IPS-15b (cell line): ENCODE measurements at regions not wholly inside any gene's neighbourhood (a gene's known extent, or its start where the extent isn't known, plus 50 kb on each side); places are given as distances from the start of the nearest gene placed in this dataset.

Experiments
- H3K27me3 ChIP-seq: one replicate; pipeline ENCODE4 v1.6.1; 2013; ENCODE audit warnings: low read length; ENCODE audit not compliant: control insufficient read depth, insufficient read depth
- H3K36me3 ChIP-seq: one replicate; pipeline ENCODE4 v1.6.1; 2013; ENCODE audit warnings: low read length; ENCODE audit not compliant: control insufficient read depth, insufficient read depth
- H3K4me1 ChIP-seq: one replicate; pipeline ENCODE4 v1.6.1; 2013; ENCODE audit warnings: mild to moderate bottlenecking, low read length; ENCODE audit not compliant: control insufficient read depth, insufficient read depth
- H3K4me3 ChIP-seq: one replicate; pipeline ENCODE4 v1.5.1; 2013; ENCODE audit warnings: low read depth, low read length
- H3K9ac ChIP-seq: one replicate; pipeline ENCODE4 v1.6.1; 2013; ENCODE audit warnings: low read depth, mild to moderate bottlenecking, low read length
- H3K9me3 ChIP-seq: one replicate; pipeline ENCODE4 v1.6.1; 2013; ENCODE audit warnings: mild to moderate bottlenecking, low read length; ENCODE audit not compliant: control insufficient read depth, insufficient read depth

- Histone ChIP-seq H3K27me3 (no peaks in the 10 kb centered on the region), H3K36me3 (no peaks in the 10 kb centered on the region), H3K4me3 (no peak overlapping the region), H3K4me1 (peaks cover 12% of the 10 kb centered on the region), H3K9me3 (no peaks in the 10 kb centered on the region), H3K9ac (no peak overlapping the region)
Measured at GRCh38 chr7:125661006-125661405, 731.4 kb upstream of the POT1 start.

GRCh38 chr7:125654076-125654475, 724.5 kb upstream of the POT1 start:
- Histone ChIP-seq H3K36me3 (no peaks in the 10 kb centered on the region), H3K4me1 (no peaks in the 10 kb centered on the region), H3K9me3 (no peaks in the 10 kb centered on the region), H3K27me3 (no peaks in the 10 kb centered on the region), H3K4me3 (no peak overlapping the region), H3K9ac (no peak overlapping the region)

DNA sequence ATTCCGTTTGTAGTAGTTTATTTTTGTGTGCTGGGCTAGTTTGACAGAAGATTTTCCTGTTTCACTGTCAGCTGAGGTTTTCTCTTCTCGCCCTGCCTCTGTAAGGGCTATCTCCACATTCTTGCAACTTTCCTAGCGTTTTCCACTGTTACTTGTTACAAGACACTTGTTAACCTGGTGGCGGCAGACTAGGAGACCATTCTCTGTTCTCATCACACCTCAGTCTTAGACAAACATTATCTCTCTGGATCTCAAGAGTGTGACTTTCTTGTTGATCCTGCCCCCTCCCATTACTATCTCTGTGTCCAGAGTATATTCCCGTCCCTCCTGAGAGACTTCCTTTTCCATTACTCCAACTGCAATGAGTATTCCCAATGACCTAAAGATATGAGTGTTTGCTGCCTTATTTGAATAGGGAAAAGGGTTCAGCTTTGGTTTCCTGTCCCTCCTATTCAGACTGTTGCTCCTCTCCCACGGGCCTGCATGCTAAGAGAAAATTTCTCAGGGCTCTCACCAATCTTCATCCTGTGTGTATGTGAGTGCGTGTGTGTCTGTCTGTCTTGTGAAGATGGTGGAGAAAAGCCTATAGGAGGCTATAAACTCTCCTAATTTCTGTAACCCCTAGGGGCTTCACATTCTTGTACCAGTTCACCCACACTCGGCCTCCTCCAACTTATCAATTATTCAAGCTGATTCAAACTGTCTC, 722.4 kb upstream of the POT1 start:
- Histone ChIP-seq H3K4me3 (no peak overlapping the region), H3K9me3 (no peaks in the 10 kb centered on the region), H3K9ac (no peak overlapping the region), H3K36me3 (no peaks in the 10 kb centered on the region), H3K4me1 (no peaks in the 10 kb centered on the region), H3K27me3 (no peaks in the 10 kb centered on the region)

- H3K27me3 ChIP-seq, result no peaks in the 10 kb centered on the region
- no peak overlapping the region for H3K9ac ChIP-seq
- no peaks in the 10 kb centered on the region for H3K36me3 ChIP-seq
- no peaks in the 10 kb centered on the region for H3K4me1 ChIP-seq
- H3K9me3 ChIP-seq, result no peaks in the 10 kb centered on the region
- no peak overlapping the region for H3K4me3 ChIP-seq
Measured at GRCh38 chr7:125648543-125648942, 718.9 kb upstream of the POT1 start.

- Histone ChIP-seq H3K9ac (no peak overlapping the region), H3K4me1 (no peaks in the 10 kb centered on the region), H3K27me3 (no peaks in the 10 kb centered on the region), H3K9me3 (no peaks in the 10 kb centered on the region), H3K36me3 (no peaks in the 10 kb centered on the region), H3K4me3 (no peak overlapping the region)
Measured at GRCh38 chr7:125645770-125646169, 716.1 kb upstream of the POT1 start.

- Histone ChIP-seq H3K9ac (no peak overlapping the region), H3K4me3 (no peak overlapping the region), H3K36me3 (no peaks in the 10 kb centered on the region), H3K27me3 (no peaks in the 10 kb centered on the region), H3K4me1 (no peaks in the 10 kb centered on the region), H3K9me3 (no peaks in the 10 kb centered on the region)
Measured at GRCh38 chr7:125644109-125644508, 714.5 kb upstream of the POT1 start.

- Histone ChIP-seq H3K9ac (no peak overlapping the region), H3K4me3 (no peak overlapping the region), H3K27me3 (no peaks in the 10 kb centered on the region), H3K9me3 (no peaks in the 10 kb centered on the region), H3K36me3 (no peaks in the 10 kb centered on the region), H3K4me1 (no peaks in the 10 kb centered on the region)
Measured at GRCh38 chr7:125643302-125643701, 713.7 kb upstream of the POT1 start.

- no peaks in the 10 kb centered on the region for H3K9me3 ChIP-seq
- H3K36me3 ChIP-seq, result no peaks in the 10 kb centered on the region
- no peaks in the 10 kb centered on the region for H3K27me3 ChIP-seq
- H3K4me1 ChIP-seq, result no peaks in the 10 kb centered on the region
- no peak overlapping the region for H3K4me3 ChIP-seq
- H3K9ac ChIP-seq, result no peak overlapping the region
Measured at GRCh38 chr7:125641884-125642283, 712.3 kb upstream of the POT1 start.

DNA sequence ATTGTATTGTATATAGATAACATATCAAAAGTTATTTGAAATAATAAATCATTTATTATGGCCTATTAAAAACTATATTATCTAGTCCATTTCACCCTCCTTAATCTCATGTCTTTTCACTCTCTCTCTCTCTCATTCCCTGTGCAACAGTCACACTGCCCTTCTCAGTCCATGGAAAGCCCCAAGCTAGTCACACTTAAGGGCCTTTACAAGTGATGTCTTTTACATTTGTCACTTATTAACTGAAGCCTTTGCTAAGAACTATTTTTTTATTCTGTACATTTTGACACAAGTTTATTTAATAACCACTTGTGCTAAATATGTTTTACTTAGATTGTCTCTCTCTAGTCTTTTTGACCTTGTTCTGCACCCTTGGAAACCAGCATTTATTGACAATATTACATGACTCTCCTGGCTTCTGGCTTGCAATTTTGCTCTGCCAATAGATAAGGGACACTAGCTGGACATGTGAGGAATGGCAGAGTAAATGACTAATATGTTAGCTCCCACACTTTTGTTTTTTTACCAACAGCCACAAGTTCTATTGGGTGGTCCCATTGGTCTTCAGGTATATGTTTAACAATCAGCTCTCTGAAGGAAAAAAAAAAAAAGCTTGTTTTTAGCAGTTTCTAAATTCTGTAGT, 706.8 kb upstream of the POT1 start:
- no peaks in the 10 kb centered on the region for H3K9me3 ChIP-seq
- H3K27me3 ChIP-seq, result no peaks in the 10 kb centered on the region
- no peaks in the 10 kb centered on the region for H3K4me1 ChIP-seq
- no peak overlapping the region for H3K4me3 ChIP-seq
- no peaks in the 10 kb centered on the region for H3K36me3 ChIP-seq
- H3K9ac ChIP-seq, result no peak overlapping the region

GRCh38 chr7:125618516-125618915, 688.9 kb upstream of the POT1 start:
- no peak overlapping the region for H3K9ac ChIP-seq
- no peaks in the 10 kb centered on the region for H3K4me1 ChIP-seq
- H3K27me3 ChIP-seq, result no peaks in the 10 kb centered on the region
- no peaks in the 10 kb centered on the region for H3K9me3 ChIP-seq
- H3K36me3 ChIP-seq, result no peaks in the 10 kb centered on the region
- H3K4me3 ChIP-seq, result no peak overlapping the region

DNA sequence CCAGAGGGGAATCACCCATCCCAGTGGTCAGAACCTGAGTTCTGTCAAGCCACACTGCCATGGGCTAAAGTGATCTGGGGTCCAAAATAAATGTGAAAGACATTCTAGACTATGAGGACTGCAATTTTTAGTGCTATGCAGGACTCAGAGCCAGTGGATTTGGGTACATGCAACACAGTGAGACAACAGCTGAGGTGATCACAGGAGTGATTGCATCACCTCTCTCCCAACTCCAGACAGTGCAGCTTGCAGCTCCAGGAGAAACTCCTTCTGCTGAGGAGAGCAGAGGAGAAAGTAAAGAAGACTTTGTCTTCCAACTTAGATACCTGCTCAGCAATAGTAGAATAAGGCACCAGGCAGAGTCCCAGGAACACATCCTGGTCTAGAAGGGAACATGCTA, 682.0 kb upstream of the POT1 start:
- no peaks in the 10 kb centered on the region for H3K36me3 ChIP-seq
- H3K4me1 ChIP-seq, result no peaks in the 10 kb centered on the region
- no peak overlapping the region for H3K4me3 ChIP-seq
- no peaks in the 10 kb centered on the region for H3K9me3 ChIP-seq
- no peaks in the 10 kb centered on the region for H3K27me3 ChIP-seq
- no peak overlapping the region for H3K9ac ChIP-seq

DNA sequence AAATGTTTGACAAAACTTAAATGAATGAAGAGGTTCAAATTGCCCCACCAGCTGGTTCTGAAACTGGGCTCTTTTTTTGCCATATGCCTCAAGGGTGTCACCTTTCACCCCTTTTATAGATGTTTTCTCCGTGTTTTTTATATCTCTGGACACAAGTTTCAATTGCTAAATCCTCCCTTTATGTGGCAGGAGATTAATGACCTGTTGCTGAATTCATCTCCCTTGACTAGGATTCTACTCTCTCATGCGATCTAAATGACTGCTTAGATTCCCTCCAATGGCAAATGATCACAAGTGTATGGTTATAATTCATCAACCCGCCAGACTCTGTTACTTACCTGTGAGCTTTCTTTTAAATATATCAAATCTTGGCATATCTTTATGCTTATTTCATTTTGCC, 677.0 kb upstream of the POT1 start:
- no peaks in the 10 kb centered on the region for H3K4me1 ChIP-seq
- no peak overlapping the region for H3K9ac ChIP-seq
- H3K9me3 ChIP-seq, result no peaks in the 10 kb centered on the region
- H3K4me3 ChIP-seq, result no peak overlapping the region
- H3K36me3 ChIP-seq, result no peaks in the 10 kb centered on the region
- no peaks in the 10 kb centered on the region for H3K27me3 ChIP-seq
